K562 (cell line): ENCODE measurements at regions not wholly inside any gene's neighbourhood (a gene's known extent, or its start where the extent isn't known, plus 50 kb on each side); places are given as distances from the start of the nearest gene placed in this dataset.
A peak's percentile ranks its signal among the peaks of the same experiment; 100 is the strongest.
"Not testable (repeated sequence)": the region's sequence is repeated elsewhere in the genome, so short reads cannot be mapped to it uniquely, and the experiment has no call there.

Experiments used
- ATAC-seq: fragments of 200-7000 bp; cut with Tn5 transposase; 3 replicates; pipeline ENCODE4 v1.9.1; 2020; ENCODE audit warnings: moderate library complexity
- BruUV-seq: library from RNA; stranded (reverse); fragments of 400-500 nt; replicated peaks from 2 replicates; lab custom pipeline; 2021; lab: Mats Ljungman, UMichigan
- CTCF ChIA-PET: fragments of 300-600 bp; formaldehyde crosslinking; extraction: SDS; loops from one replicate; lab custom pipeline; 2021; ENCODE audit warnings: low intra/inter-chr PET ratio; lab: Yijun Ruan, JAX
- POLR2A ChIA-PET: fragments of 300-600, 350-650 bp; sonication (Branson Sonifier 250); formaldehyde crosslinking; extraction: SDS; loops from one replicate; lab custom pipeline; 2021; ENCODE audit warnings: antibody characterized with exemption, inconsistent platforms; lab: Yijun Ruan, JAX
- DNase-seq, 4 experiments: peaks; one replicate each; pipeline versions ENCODE4 v3.0.0 to v3.0.0-alpha.2; 2011 to 2018; ENCODE audit warnings: low spot score in 3 of 4, mixed read lengths in 3 of 4; ENCODE audit errors: extremely low read depth in 1 of 4
- FAIRE-seq: peaks from 2 replicates; lab custom pipeline; 2011; peaks lifted over from hg19 to GRCh38; lab: Jason Lieb, UNC
- H2AFZ ChIP-seq: 2 replicates; pipeline ENCODE4 v1.6.0; 2011; ENCODE audit warnings: low read depth, low read length, control low read depth, inconsistent platforms
- H3K27ac ChIP-seq: fragments of 200-600 bp; 3 replicates; pipeline ENCODE4 v1.8.0; 2011; ENCODE audit warnings: low read depth, mild to moderate bottlenecking, control low read depth, inconsistent platforms, low read length, moderate library complexity, mixed read lengths; ENCODE audit errors: extremely low read depth
- H3K27me3 ChIP-seq, 2 experiments: fragments of 300-600 bp in 1 of 2; 2 replicates in 1 of 2; 3 replicates in 1 of 2; pipeline versions ENCODE4 v1.6.0 to v1.8.0; 2011; ENCODE audit warnings: inconsistent platforms in 2 of 2, low read length in 2 of 2, mild to moderate bottlenecking in 1 of 2, mixed read lengths in 1 of 2, moderate library complexity in 1 of 2; ENCODE audit not compliant: control insufficient read depth in 2 of 2, insufficient read depth in 2 of 2
- H3K36me3 ChIP-seq: fragments of 300-600 bp; 3 replicates; pipeline ENCODE4 v1.8.0; 2011; ENCODE audit warnings: mild to moderate bottlenecking, low read length, inconsistent platforms; ENCODE audit not compliant: control insufficient read depth, insufficient read depth
- H3K4me1 ChIP-seq, 2 experiments: fragments of 200-600 bp in 1 of 2; replicated peaks in 1 of 2; 2 replicates in 1 of 2; 3 replicates in 1 of 2; pipeline versions ENCODE4 v1.5.1 to v1.8.0; 2011; ENCODE audit warnings: inconsistent platforms in 2 of 2, low read length in 2 of 2, mild to moderate bottlenecking in 1 of 2, mixed read lengths in 1 of 2, moderate library complexity in 1 of 2; ENCODE audit not compliant: control insufficient read depth in 2 of 2, insufficient read depth in 2 of 2
- H3K4me2 ChIP-seq: 2 replicates; pipeline ENCODE4 v1.6.1; 2011; ENCODE audit warnings: low read length, control low read depth, inconsistent platforms, mixed read lengths; ENCODE audit not compliant: insufficient read depth
- H3K4me3 ChIP-seq: fragments of 200-600 bp; sonication (generic), shearing (Covaris generic); 2 replicates; pipeline ENCODE4 v1.5.1; 2016; ENCODE audit warnings: control low read depth, inconsistent platforms
- H3K79me2 ChIP-seq: fragments of 200-600 bp; 3 replicates; pipeline ENCODE4 v1.8.0; 2011; ENCODE audit warnings: low read length, inconsistent platforms; ENCODE audit not compliant: control insufficient read depth, insufficient read depth
- H3K9ac ChIP-seq, 2 experiments: 2 replicates each; pipeline versions ENCODE4 v1.6.0 to v1.6.1; 2011; ENCODE audit warnings: low read depth in 2 of 2, low read length in 2 of 2, control low read depth in 1 of 2, inconsistent platforms in 1 of 2, mild to moderate bottlenecking in 1 of 2, mixed read lengths in 1 of 2; ENCODE audit not compliant: insufficient read depth in 1 of 2
- H3K9me1 ChIP-seq: one replicate; pipeline ENCODE4 v1.6.0; 2011; ENCODE audit warnings: inconsistent platforms, mild to moderate bottlenecking, low read length, moderate library complexity; ENCODE audit not compliant: control insufficient read depth, insufficient read depth
- H3K9me3 ChIP-seq: replicated peaks from 2 replicates; pipeline ENCODE4 v1.5.1; 2011; ENCODE audit warnings: low read depth, low read length, inconsistent platforms; ENCODE audit not compliant: control insufficient read depth, insufficient read depth
- H4K20me1 ChIP-seq: replicated peaks from 2 replicates; pipeline ENCODE4 v1.6.1; 2011; ENCODE audit warnings: low read length, inconsistent platforms, mixed read lengths; ENCODE audit not compliant: control insufficient read depth, insufficient read depth
- WGBS: fragments of 100-300 bp; shearing (Covaris generic); methylation state at CpG from one replicate; pipeline ENCODE4 v1.1.6; 2016; ENCODE audit warnings: low coverage, mixed read lengths; ENCODE audit not compliant: insufficient coverage; ENCODE audit errors: missing lambda C conversion rate; 5-methylcytosine and 5-hydroxymethylcytosine counted together
- in situ Hi-C: fragments of 300-500 bp; cut with MboI; formaldehyde crosslinking; loops from 4 replicates; pipeline ENCODE4 v1.15.0; 2018; ENCODE audit warnings: inconsistent platforms, mixed read lengths
- intact Hi-C: fragments of 100-400 bp; cut with micrococcal nuclease; formaldehyde crosslinking; loops from 2 replicates; pipeline ENCODE4 v1.14.2; 2022
- TF ChIP-seq, protein P1 (sequence below): fragments of 450-650 bp; IDR thresholded peaks from 2 replicates; pipeline ENCODE4 v1.6.1; 2016

DNA sequence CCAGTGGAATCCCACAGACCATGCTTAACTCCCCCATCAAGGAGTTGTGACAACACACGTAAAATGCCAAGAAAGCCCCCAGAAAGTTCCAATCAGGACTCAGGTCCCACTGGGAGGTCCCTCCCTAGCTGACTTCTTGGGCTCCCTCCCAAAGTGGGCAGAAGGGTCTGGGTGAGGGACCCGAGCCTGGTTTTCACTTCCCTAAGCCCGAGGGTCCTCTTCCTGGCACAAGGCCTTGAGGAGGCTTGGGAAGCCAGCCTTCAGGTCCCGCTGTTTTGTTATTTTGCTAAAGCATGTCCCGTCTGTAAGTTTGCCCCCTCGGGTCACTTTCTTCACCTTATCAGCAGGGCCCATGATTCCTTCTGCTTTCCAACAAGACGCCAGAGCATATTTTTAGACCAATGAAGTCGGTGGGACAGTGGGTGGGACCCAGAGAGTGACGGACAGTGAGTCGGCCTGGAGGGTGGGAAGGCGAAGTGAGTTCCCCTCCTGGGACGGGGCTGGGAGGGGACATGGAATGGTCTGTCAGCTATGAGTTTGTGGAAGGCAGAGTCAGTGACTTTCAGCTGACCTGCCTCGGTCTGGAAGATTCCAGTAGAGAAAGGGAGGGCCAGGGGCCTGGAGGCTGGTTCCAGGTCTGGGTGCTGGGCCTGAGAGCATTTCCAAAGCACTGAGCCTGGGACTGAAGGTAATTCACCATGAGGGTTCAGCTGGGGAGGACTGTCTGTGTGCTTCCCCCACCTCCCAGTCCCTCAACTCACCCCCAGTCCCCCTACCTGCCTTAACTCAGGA lies 261.3 kb downstream of the GOLGA6L6 start:
- TF ChIP-seq, protein P1, sequence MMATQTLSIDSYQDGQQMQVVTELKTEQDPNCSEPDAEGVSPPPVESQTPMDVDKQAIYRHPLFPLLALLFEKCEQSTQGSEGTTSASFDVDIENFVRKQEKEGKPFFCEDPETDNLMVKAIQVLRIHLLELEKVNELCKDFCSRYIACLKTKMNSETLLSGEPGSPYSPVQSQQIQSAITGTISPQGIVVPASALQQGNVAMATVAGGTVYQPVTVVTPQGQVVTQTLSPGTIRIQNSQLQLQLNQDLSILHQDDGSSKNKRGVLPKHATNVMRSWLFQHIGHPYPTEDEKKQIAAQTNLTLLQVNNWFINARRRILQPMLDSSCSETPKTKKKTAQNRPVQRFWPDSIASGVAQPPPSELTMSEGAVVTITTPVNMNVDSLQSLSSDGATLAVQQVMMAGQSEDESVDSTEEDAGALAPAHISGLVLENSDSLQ = peak; percentile 70
- H3K9me1 ChIP-seq, H3K27ac ChIP-seq, FAIRE-seq, H3K4me1 ChIP-seq, H3K79me2 ChIP-seq, H3K27me3 ChIP-seq, H3K9me3 ChIP-seq, CTCF ChIA-PET, H3K9ac ChIP-seq, BruUV-seq, H3K4me3 ChIP-seq, H3K4me2 ChIP-seq, H3K36me3 ChIP-seq, intact Hi-C loops, H4K20me1 ChIP-seq, in situ Hi-C loops: not testable (repeated sequence)
- WGBS = 2% methylated on average over 13 of the region's 13 CpGs
- POLR2A ChIA-PET = interaction anchor here (0.6 kb wide), 1 partner anchor 8 kb away, joined by 3 read pairs; no protein-coding TSS in a partner anchor
- H2AFZ ChIP-seq = 0 out of 2 replicates have a peak overlapping the region, but pooled peaks have one; percentile 22
- DNase-seq (peak in 1 of 4 experiments; percentile 21), ATAC-seq (peak; percentile 50)

DNA sequence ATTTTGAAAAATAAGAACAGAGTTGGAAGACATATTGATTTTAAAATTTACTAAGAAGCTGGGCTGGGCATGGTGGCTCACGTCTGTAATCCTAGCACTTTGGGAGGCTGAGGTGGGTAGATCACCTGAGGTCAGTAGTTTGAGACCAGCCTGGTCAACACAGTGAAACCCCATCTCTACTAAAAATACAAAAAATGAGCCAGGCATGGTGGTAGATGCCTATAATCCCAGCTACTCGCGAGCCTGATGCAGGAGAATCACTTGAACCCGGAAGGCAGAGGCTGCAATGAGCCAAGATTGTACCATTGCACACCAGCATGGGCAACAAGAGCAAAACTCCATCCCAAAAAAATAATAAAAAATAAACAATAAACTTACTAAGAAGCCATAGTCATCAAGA lies 262.5 kb downstream of the GOLGA6L6 start:
- H3K79me2 ChIP-seq, H4K20me1 ChIP-seq, DNase-seq, H3K4me3 ChIP-seq, POLR2A ChIA-PET, in situ Hi-C loops, BruUV-seq, ATAC-seq, H3K4me2 ChIP-seq, H2AFZ ChIP-seq, H3K4me1 ChIP-seq, intact Hi-C loops, H3K9ac ChIP-seq, H3K9me3 ChIP-seq, H3K27ac ChIP-seq, FAIRE-seq, H3K9me1 ChIP-seq, CTCF ChIA-PET, H3K36me3 ChIP-seq: not testable (repeated sequence)
- WGBS = under 1% methylated on average over 4 of the region's 4 CpGs
- peaks cover 2 to 13% of the 10 kb centered on the region in 2 experiments; a peak in 2 of 5 replicates for H3K27me3 ChIP-seq

- FAIRE-seq, H3K4me2 ChIP-seq, H3K79me2 ChIP-seq, H3K9ac ChIP-seq, H3K4me3 ChIP-seq, H3K27ac ChIP-seq, H3K36me3 ChIP-seq, DNase-seq, ATAC-seq, H3K4me1 ChIP-seq, H4K20me1 ChIP-seq, H3K9me1 ChIP-seq, H2AFZ ChIP-seq, POLR2A ChIA-PET, CTCF ChIA-PET, in situ Hi-C loops, BruUV-seq, intact Hi-C loops, H3K9me3 ChIP-seq: not testable (repeated sequence)
- H3K27me3 ChIP-seq = peaks cover 2 to 17% of the 10 kb centered on the region in 2 experiments; a peak in 2 of 5 replicates
- WGBS = 0% methylated on average over 1 of the region's 1 CpG
Observed at GRCh38 chr15:20278376-20278775, 263.2 kb downstream of the GOLGA6L6 start.
